ENCODE measurements at regions not wholly inside any gene's neighbourhood (a gene's known extent, or its start where the extent isn't known, plus 50 kb on each side); places are given as distances from the start of the nearest gene placed in this dataset.

- TF ChIP-seq, protein P1, sequence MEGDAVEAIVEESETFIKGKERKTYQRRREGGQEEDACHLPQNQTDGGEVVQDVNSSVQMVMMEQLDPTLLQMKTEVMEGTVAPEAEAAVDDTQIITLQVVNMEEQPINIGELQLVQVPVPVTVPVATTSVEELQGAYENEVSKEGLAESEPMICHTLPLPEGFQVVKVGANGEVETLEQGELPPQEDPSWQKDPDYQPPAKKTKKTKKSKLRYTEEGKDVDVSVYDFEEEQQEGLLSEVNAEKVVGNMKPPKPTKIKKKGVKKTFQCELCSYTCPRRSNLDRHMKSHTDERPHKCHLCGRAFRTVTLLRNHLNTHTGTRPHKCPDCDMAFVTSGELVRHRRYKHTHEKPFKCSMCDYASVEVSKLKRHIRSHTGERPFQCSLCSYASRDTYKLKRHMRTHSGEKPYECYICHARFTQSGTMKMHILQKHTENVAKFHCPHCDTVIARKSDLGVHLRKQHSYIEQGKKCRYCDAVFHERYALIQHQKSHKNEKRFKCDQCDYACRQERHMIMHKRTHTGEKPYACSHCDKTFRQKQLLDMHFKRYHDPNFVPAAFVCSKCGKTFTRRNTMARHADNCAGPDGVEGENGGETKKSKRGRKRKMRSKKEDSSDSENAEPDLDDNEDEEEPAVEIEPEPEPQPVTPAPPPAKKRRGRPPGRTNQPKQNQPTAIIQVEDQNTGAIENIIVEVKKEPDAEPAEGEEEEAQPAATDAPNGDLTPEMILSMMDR (conservative IDR thresholded peaks at IDR 0.05; ENCODE audit: low read length): no peak
- peak; percentile 85 for DNase-seq (ENCODE audit: low read depth)
- H3K4me3 ChIP-seq (ENCODE audit: low read length): no peak overlapping the region
These were observed 299.2 kb downstream of the ZPLD1 start for GRCh38 chr3:102733791-102734563.

GRCh38 chr3:102735311-102735710 is 300.5 kb downstream of the ZPLD1 start:
- no peak for DNase-seq (ENCODE audit: low read depth)
- H3K4me3 ChIP-seq (ENCODE audit: low read length): no peak overlapping the region
- TF ChIP-seq, protein P1 (conservative IDR thresholded peaks at IDR 0.05; ENCODE audit: low read length): no peak

GRCh38 chr3:102736288-102736974 is 301.6 kb downstream of the ZPLD1 start:
- no peak overlapping the region for H3K4me3 ChIP-seq (ENCODE audit: low read length)
- DNase-seq (ENCODE audit: low read depth): no peak
- TF ChIP-seq, protein P1 (conservative IDR thresholded peaks at IDR 0.05; ENCODE audit: low read length): no peak

DNA sequence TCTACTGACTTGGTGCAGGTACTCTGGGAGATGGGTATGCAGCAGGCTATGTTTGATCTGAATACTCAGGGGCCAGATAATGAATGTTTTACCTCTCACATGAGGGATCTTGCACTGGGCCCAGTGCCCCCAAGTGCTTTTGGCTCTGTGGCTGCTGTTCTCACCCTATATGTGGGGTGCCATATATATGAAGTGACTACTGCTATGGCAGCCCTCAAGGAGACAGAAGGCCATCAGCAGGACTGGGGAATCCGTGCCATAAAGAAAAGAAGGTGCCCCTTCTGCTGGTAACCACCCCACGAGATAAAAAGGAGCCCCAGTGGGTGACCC is 302.1 kb downstream of the ZPLD1 start:
- DNase-seq (ENCODE audit: low read depth): no peak
- TF ChIP-seq, protein P1 (conservative IDR thresholded peaks at IDR 0.05; ENCODE audit: low read length): no peak
- H3K4me3 ChIP-seq (ENCODE audit: low read length): no peak overlapping the region

DNA sequence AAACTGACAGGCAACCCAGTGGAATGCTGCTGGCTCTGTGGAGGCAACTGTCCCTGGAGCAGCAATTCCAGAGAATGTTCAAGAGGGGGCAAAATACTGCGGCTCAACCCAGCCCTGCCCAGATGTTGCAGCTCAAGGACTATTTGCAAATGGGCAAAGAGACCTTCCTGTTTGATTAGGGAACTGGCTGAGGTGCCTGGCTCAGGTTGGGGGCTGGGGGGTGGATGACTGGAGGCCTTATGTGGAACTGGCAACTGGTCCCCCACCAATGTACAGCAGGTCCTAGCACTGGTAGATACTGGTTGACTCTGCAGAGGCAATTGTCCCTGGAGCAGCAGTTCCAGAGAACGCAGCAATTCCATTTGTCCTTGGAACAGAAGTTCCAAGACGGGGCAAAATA is 302.5 kb downstream of the ZPLD1 start:
- no peak overlapping the region for H3K4me3 ChIP-seq (ENCODE audit: low read length)
- DNase-seq (ENCODE audit: low read depth): no peak
- TF ChIP-seq, protein P1 (conservative IDR thresholded peaks at IDR 0.05; ENCODE audit: low read length): no peak

GRCh38 chr3:102741105-102741504 is 306.3 kb downstream of the ZPLD1 start:
- H3K4me3 ChIP-seq (ENCODE audit: low read length): no peak overlapping the region
- TF ChIP-seq, protein P1 (conservative IDR thresholded peaks at IDR 0.05; ENCODE audit: low read length): peak; percentile 22
- no peak for DNase-seq (ENCODE audit: low read depth)

- no peak overlapping the region for H3K4me3 ChIP-seq (ENCODE audit: low read length)
- TF ChIP-seq, protein P1 (conservative IDR thresholded peaks at IDR 0.05; ENCODE audit: low read length): no peak
- DNase-seq (ENCODE audit: low read depth): no peak
These were observed 306.9 kb downstream of the ZPLD1 start for GRCh38 chr3:102741694-102742093.
